SK-N-SH (cell line): ENCODE measurements at regions not wholly inside any gene's neighbourhood (a gene's known extent, or its start where the extent isn't known, plus 50 kb on each side); places are given as distances from the start of the nearest gene placed in this dataset.

Source experiments
- CTCF ChIA-PET: fragments of 300-600, 350-600 bp; formaldehyde crosslinking; extraction: SDS; loops from one replicate; lab custom pipeline; 2021; lab: Yijun Ruan, JAX
- POLR2A ChIA-PET: fragments of 350-600 bp; sonication (Branson Sonifier 250); formaldehyde crosslinking; extraction: SDS; loops from one replicate; lab custom pipeline; 2020; ENCODE audit warnings: antibody characterized with exemption, inconsistent platforms; lab: Yijun Ruan, JAX
- DNase-seq: peaks from one replicate; pipeline ENCODE4 v3.0.0; 2012
- H2AFZ ChIP-seq: fragments of 200-600 bp; sonication (generic); 2 replicates; pipeline ENCODE4 v1.8.1; 2016; ENCODE audit warnings: antibody characterized with exemption, mild to moderate bottlenecking, low read depth
- H3F3A ChIP-seq: fragments of 200-600 bp; sonication (generic); replicated peaks from 2 replicates; pipeline ENCODE3; 2016; ENCODE audit warnings: antibody characterized with exemption, mild to moderate bottlenecking; ENCODE audit not compliant: insufficient read depth
- H3K27ac ChIP-seq, 2 experiments: fragments of 200-500 bp in 1 of 2; fragments of 200-600 bp in 1 of 2; sonication (Bioruptor generic) in 1 of 2; sonication (generic), shearing (Covaris generic) in 1 of 2; 2 replicates each; pipeline versions ENCODE4 v1.5.1 to v1.6.1; 2014 to 2016; ENCODE audit warnings: low read depth in 2 of 2, inconsistent platforms in 1 of 2, low read length in 1 of 2, mild to moderate bottlenecking in 1 of 2, mixed read lengths in 1 of 2
- H3K27me3 ChIP-seq: fragments of 200-600 bp; sonication (generic), shearing (Covaris generic); 2 replicates; pipeline ENCODE4 v1.6.1; 2016; ENCODE audit warnings: mixed run types; ENCODE audit not compliant: insufficient read depth
- H3K36me3 ChIP-seq, 2 experiments: fragments of 200-500 bp in 1 of 2; fragments of 200-600 bp in 1 of 2; sonication (Bioruptor generic) in 1 of 2; sonication (generic) in 1 of 2; replicated peaks in 1 of 2; 2 replicates each; pipeline versions ENCODE3 to v1.5.1; 2014 to 2016; ENCODE audit warnings: low read length in 1 of 2, mild to moderate bottlenecking in 1 of 2; ENCODE audit not compliant: insufficient read depth in 2 of 2, control insufficient read depth in 1 of 2
- H3K4me1 ChIP-seq, 2 experiments: fragments of 200-500 bp in 1 of 2; fragments of 200-600 bp in 1 of 2; sonication (Bioruptor generic) in 1 of 2; sonication (generic), shearing (Covaris generic) in 1 of 2; 2 replicates each; pipeline versions ENCODE4 v1.5.1 to v1.6.1; 2014 to 2016; ENCODE audit warnings: low read depth in 1 of 2, low read length in 1 of 2, mixed run types in 1 of 2; ENCODE audit not compliant: insufficient read depth in 2 of 2, control insufficient read depth in 1 of 2
- H3K4me2 ChIP-seq: fragments of 200-600 bp; sonication (generic), shearing (Covaris generic); 2 replicates; pipeline ENCODE4 v1.6.1; 2017; ENCODE audit warnings: mixed run types
- H3K4me3 ChIP-seq, 2 experiments: fragments of 200-500 bp in 1 of 2; fragments of 200-600 bp in 1 of 2; sonication (Bioruptor generic) in 1 of 2; sonication (generic), shearing (Covaris generic) in 1 of 2; 2 replicates each; pipeline versions ENCODE4 v1.5.1 to v1.8.1; 2014 to 2016; ENCODE audit warnings: low read depth in 2 of 2, inconsistent platforms in 1 of 2, low read length in 1 of 2, mild to moderate bottlenecking in 1 of 2, mixed read lengths in 1 of 2, moderate library complexity in 1 of 2
- H3K79me2 ChIP-seq: fragments of 200-600 bp; sonication (generic); 2 replicates; pipeline ENCODE4 v1.8.1; 2017; ENCODE audit warnings: mild to moderate bottlenecking; ENCODE audit not compliant: insufficient read depth
- H3K9ac ChIP-seq: fragments of 200-600 bp; sonication (generic); 2 replicates; pipeline ENCODE4 v1.6.1; 2017; ENCODE audit warnings: mixed run types
- H3K9me2 ChIP-seq: fragments of 200-600 bp; sonication (generic); 2 replicates; pipeline ENCODE4 v1.6.1; 2017; ENCODE audit warnings: mixed run types
- H3K9me3 ChIP-seq: fragments of 200-600 bp; sonication (generic); 2 replicates; pipeline ENCODE4 v1.6.1; 2017; ENCODE audit warnings: mixed run types, mild to moderate bottlenecking, moderate library complexity
- H4K20me1 ChIP-seq: fragments of 200-600 bp; sonication (generic); 2 replicates; pipeline ENCODE4 v1.6.1; 2017; ENCODE audit warnings: mild to moderate bottlenecking, mixed run types; ENCODE audit not compliant: insufficient read depth
- CTCF ChIP-seq: fragments of 200-600 bp; sonication (generic); IDR thresholded peaks from 2 replicates; pipeline ENCODE4 v1.6.1; 2017; ENCODE audit warnings: antibody characterized with exemption, mild to moderate bottlenecking, moderate library complexity
- EP300 ChIP-seq, 2 experiments: IDR thresholded peaks; 2 replicates each; pipeline versions ENCODE4 v1.4.0 to v1.6.1; 2012; ENCODE audit warnings: borderline replicate concordance in 1 of 2, low read depth in 1 of 2, low read length in 1 of 2
- FOSL2 ChIP-seq: IDR thresholded peaks from 2 replicates; pipeline ENCODE4 v1.4.0; 2012; ENCODE audit warnings: low read depth, mild to moderate bottlenecking, moderate library complexity, borderline replicate concordance
- FOXM1 ChIP-seq: IDR thresholded peaks from 2 replicates; pipeline ENCODE4 v1.4.0; 2012; ENCODE audit warnings: low read depth, mild to moderate bottlenecking
- GATA2 ChIP-seq: sonication (generic); formaldehyde crosslinking; IDR thresholded peaks from 2 replicates; pipeline ENCODE4 v1.5.0; 2020; ENCODE audit warnings: mild to moderate bottlenecking, missing genetic modification reagents
- MEF2A ChIP-seq: IDR thresholded peaks from 2 replicates; pipeline ENCODE4 v1.4.0; 2012; ENCODE audit warnings: low read depth, borderline replicate concordance
- MXI1 ChIP-seq: IDR thresholded peaks from 2 replicates; pipeline ENCODE4 v1.6.1; 2012; ENCODE audit warnings: mild to moderate bottlenecking, low read depth, low read length, improper control_type of control experiment
- PBX3 ChIP-seq: IDR thresholded peaks from 2 replicates; pipeline ENCODE4; 2012
- RAD21 ChIP-seq: IDR thresholded peaks from 2 replicates; pipeline ENCODE4 v1.6.1; 2012; ENCODE audit warnings: mild to moderate bottlenecking, low read length
- SIN3A ChIP-seq: IDR thresholded peaks from 2 replicates; pipeline ENCODE4 v1.6.1; 2012; ENCODE audit warnings: low read depth, mild to moderate bottlenecking, low read length, moderate library complexity, borderline replicate concordance
- SMC3 ChIP-seq: IDR thresholded peaks from 2 replicates; pipeline ENCODE4 v1.6.1; 2012; ENCODE audit warnings: low read depth, low read length, improper control_type of control experiment
- TEAD4 ChIP-seq: IDR thresholded peaks from 2 replicates; pipeline ENCODE4 v1.4.0; 2012; ENCODE audit warnings: mild to moderate bottlenecking, borderline replicate concordance; ENCODE audit not compliant: insufficient read depth
- USF2 ChIP-seq: fragments of 150-350 bp; IDR thresholded peaks from 2 replicates; pipeline ENCODE4 v1.6.1; 2017; ENCODE audit warnings: antibody characterized with exemption, low read length, low read depth, borderline replicate concordance
- ZBTB33 ChIP-seq: IDR thresholded peaks from 2 replicates; pipeline ENCODE4 v1.4.0; 2012; ENCODE audit warnings: low read depth, borderline replicate concordance
- TF ChIP-seq, protein P1 (sequence below): IDR thresholded peaks from 2 replicates; pipeline ENCODE4 v1.4.0; 2012; ENCODE audit warnings: low read depth
- TF ChIP-seq, protein P2 (sequence below): fragments of 150-350 bp; IDR thresholded peaks from 2 replicates; pipeline ENCODE4 v1.6.1; 2016; ENCODE audit warnings: mild to moderate bottlenecking, low read depth, low read length

DNA sequence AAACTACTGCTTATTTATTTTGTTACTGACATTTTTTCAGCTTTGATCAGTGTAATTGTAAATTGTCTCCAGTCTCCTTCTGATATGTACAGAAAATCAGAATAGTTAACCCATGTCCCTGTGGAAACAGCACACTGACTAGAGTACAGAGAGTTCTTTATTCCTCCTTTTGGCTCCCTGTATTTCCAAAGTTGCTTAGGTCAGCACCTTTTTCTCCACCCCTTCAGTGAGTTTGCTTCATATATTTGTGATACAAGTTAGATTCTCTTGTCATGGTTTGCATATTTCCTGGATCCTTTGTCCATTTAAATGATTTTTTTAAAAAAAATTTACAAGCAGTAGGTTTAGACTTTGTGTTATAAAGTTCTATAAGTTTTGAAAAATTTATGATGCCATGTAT, 2051.1 kb upstream of the LRRTM1 start:
- no peak overlapping the region for H3K4me2 ChIP-seq
- ChIA-PET CTCF (no interaction called here), POLR2A (no interaction called here)
- TF ChIP-seq USF2 (no peak), MEF2A (no peak), ZBTB33 (no peak), GATA2 (CRISPR knock-in tag) (no peak), PBX3 (no peak), MXI1 (no peak), FOSL2 (no peak), TEAD4 (no peak), RAD21 (no peak), SMC3 (no peak), EP300 (IDR thresholded peaks at IDR 0.05; ENCODE audit: borderline replicate concordance in 1 of 2, low read depth in 1 of 2, low read length in 1 of 2) (no peak), CTCF (no peak), FOXM1 (no peak), SIN3A (no peak)
- TF ChIP-seq, protein P1, sequence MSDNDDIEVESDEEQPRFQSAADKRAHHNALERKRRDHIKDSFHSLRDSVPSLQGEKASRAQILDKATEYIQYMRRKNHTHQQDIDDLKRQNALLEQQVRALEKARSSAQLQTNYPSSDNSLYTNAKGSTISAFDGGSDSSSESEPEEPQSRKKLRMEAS, result no peak
- TF ChIP-seq, protein P2, sequence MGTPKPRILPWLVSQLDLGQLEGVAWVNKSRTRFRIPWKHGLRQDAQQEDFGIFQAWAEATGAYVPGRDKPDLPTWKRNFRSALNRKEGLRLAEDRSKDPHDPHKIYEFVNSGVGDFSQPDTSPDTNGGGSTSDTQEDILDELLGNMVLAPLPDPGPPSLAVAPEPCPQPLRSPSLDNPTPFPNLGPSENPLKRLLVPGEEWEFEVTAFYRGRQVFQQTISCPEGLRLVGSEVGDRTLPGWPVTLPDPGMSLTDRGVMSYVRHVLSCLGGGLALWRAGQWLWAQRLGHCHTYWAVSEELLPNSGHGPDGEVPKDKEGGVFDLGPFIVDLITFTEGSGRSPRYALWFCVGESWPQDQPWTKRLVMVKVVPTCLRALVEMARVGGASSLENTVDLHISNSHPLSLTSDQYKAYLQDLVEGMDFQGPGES, result no peak
- H3K36me3 ChIP-seq, result no peaks in the 10 kb centered on the region
- H3K4me1 ChIP-seq, result no peaks in the 10 kb centered on the region
- no peaks in the 10 kb centered on the region for H4K20me1 ChIP-seq
- H3F3A ChIP-seq, result no peaks in the 10 kb centered on the region
- H3K9ac ChIP-seq, result no peak overlapping the region
- H2AFZ ChIP-seq, result no peak overlapping the region
- no peak overlapping the region for H3K27ac ChIP-seq
- H3K4me3 ChIP-seq, result no peak overlapping the region
- H3K27me3 ChIP-seq, result no peaks in the 10 kb centered on the region
- no peaks in the 10 kb centered on the region for H3K79me2 ChIP-seq
- no peaks in the 10 kb centered on the region for H3K9me2 ChIP-seq
- no peaks in the 10 kb centered on the region for H3K9me3 ChIP-seq
- no peak for DNase-seq
